OCI-LY1 (cell line): ENCODE measurements at regions not wholly inside any gene's neighbourhood (a gene's known extent, or its start where the extent isn't known, plus 50 kb on each side); places are given as distances from the start of the nearest gene placed in this dataset.

Experiments used
- H2AFZ ChIP-seq: fragments of 200-600 bp; sonication (generic), shearing (Covaris generic); 2 replicates; pipeline ENCODE4 v1.6.0; 2014; ENCODE audit warnings: antibody characterized with exemption, mild to moderate bottlenecking, low read length
- H3F3A ChIP-seq: fragments of 200-600 bp; sonication (generic), shearing (Covaris generic); 2 replicates; pipeline ENCODE4 v1.6.0; 2014; ENCODE audit warnings: mild to moderate bottlenecking, antibody characterized with exemption, low read length, moderate library complexity; ENCODE audit not compliant: insufficient read depth
- H3K27ac ChIP-seq: fragments of 200-600 bp; sonication (generic); 2 replicates; pipeline ENCODE4 v1.5.1; 2014; ENCODE audit warnings: low read length, mixed run types, mild to moderate bottlenecking, low read depth; ENCODE audit not compliant: poor library complexity, severe bottlenecking
- H3K27me3 ChIP-seq: fragments of 200-600 bp; sonication (generic); 2 replicates; pipeline ENCODE4 v1.6.0; 2014; ENCODE audit warnings: antibody characterized with exemption, mild to moderate bottlenecking, low read length, moderate library complexity; ENCODE audit not compliant: insufficient read depth
- H3K36me3 ChIP-seq: fragments of 200-600 bp; sonication (generic); 2 replicates; pipeline ENCODE4 v1.6.1; 2014; ENCODE audit warnings: mild to moderate bottlenecking, antibody characterized with exemption, low read length, moderate library complexity, mixed read lengths; ENCODE audit not compliant: insufficient read depth
- H3K4me1 ChIP-seq: fragments of 200-600 bp; sonication (generic); 2 replicates; pipeline ENCODE4 v1.5.1; 2014; ENCODE audit warnings: mild to moderate bottlenecking, low read length, moderate library complexity; ENCODE audit not compliant: insufficient read depth, severe bottlenecking
- H3K4me2 ChIP-seq: fragments of 200-600 bp; sonication (generic), shearing (Covaris generic); 2 replicates; pipeline ENCODE4 v1.6.1; 2014; ENCODE audit warnings: low read length
- H3K4me3 ChIP-seq: fragments of 200-600 bp; sonication (generic); 2 replicates; pipeline ENCODE4 v1.5.1; 2014; ENCODE audit warnings: low read length, low read depth, mild to moderate bottlenecking, mixed read lengths; ENCODE audit not compliant: poor library complexity, severe bottlenecking
- H3K79me2 ChIP-seq: fragments of 200-600 bp; shearing (Covaris generic); 2 replicates; pipeline ENCODE4 v1.6.1; 2016; ENCODE audit warnings: mixed run types, low read length, mixed read lengths; ENCODE audit not compliant: insufficient read depth
- H3K9ac ChIP-seq: fragments of 200-600 bp; sonication (generic), shearing (Covaris generic); 2 replicates; pipeline ENCODE4 v1.6.1; 2014; ENCODE audit warnings: mild to moderate bottlenecking, low read length, mixed read lengths
- H3K9me2 ChIP-seq: fragments of 200-600 bp; sonication (generic), shearing (Covaris generic); 2 replicates; pipeline ENCODE4 v1.6.1; 2014; ENCODE audit warnings: low read depth, mild to moderate bottlenecking, low read length, mixed read lengths
- H3K9me3 ChIP-seq: fragments of 200-600 bp; shearing (Covaris generic); 2 replicates; pipeline ENCODE4 v1.6.1; 2014; ENCODE audit warnings: low read length, mixed read lengths
- H4K20me1 ChIP-seq: fragments of 200-600 bp; sonication (generic), shearing (Covaris generic); 2 replicates; pipeline ENCODE4 v1.6.0; 2016; ENCODE audit warnings: mild to moderate bottlenecking, low read length; ENCODE audit not compliant: insufficient read depth
- CTCF ChIP-seq: fragments of 200-600 bp; sonication (generic), shearing (Covaris generic); IDR thresholded peaks from 2 replicates; pipeline ENCODE4 v1.5.1; 2017; ENCODE audit warnings: mild to moderate bottlenecking, antibody characterized with exemption, low read length, moderate library complexity, mixed read lengths
- EZH2 ChIP-seq: fragments of 200-600 bp; sonication (generic), shearing (Covaris generic); IDR thresholded peaks from 2 replicates; pipeline ENCODE4 v1.8.0; 2017; ENCODE audit warnings: borderline replicate concordance, mixed run types, mild to moderate bottlenecking, antibody characterized with exemption, low read length, moderate library complexity, mixed read lengths

GRCh38 chr11:44446996-44447771, 118.3 kb upstream of the CD82 start:
- Histone ChIP-seq H3K9me2 (no peaks in the 10 kb centered on the region), H3K79me2 (no peaks in the 10 kb centered on the region), H3K4me3 (no peak overlapping the region), H4K20me1 (no peaks in the 10 kb centered on the region), H3K27ac (no peak overlapping the region), H3K36me3 (no peaks in the 10 kb centered on the region), H2AFZ (no peak overlapping the region), H3K4me1 (no peaks in the 10 kb centered on the region), H3K9ac (no peak overlapping the region), H3K4me2 (no peak overlapping the region), H3F3A (no peaks in the 10 kb centered on the region), H3K9me3 (no peaks in the 10 kb centered on the region), H3K27me3 (no peaks in the 10 kb centered on the region)
- TF ChIP-seq CTCF (no peak), EZH2 (no peak)

- Histone ChIP-seq H3K4me2 (no peak overlapping the region), H3F3A (no peaks in the 10 kb centered on the region)
These were observed 115.0 kb upstream of the CD82 start for GRCh38 chr11:44450295-44450932.

GRCh38 chr11:44451706-44452105, 113.8 kb upstream of the CD82 start:
- H3F3A ChIP-seq, result no peaks in the 10 kb centered on the region
- H2AFZ ChIP-seq, result no peak overlapping the region
- no peak overlapping the region for H3K27ac ChIP-seq
- H3K36me3 ChIP-seq, result no peaks in the 10 kb centered on the region
- H3K4me2 ChIP-seq, result no peak overlapping the region
- no peaks in the 10 kb centered on the region for H3K9me3 ChIP-seq
- H3K79me2 ChIP-seq, result no peaks in the 10 kb centered on the region
- TF ChIP-seq EZH2 (no peak), CTCF (no peak)
- no peaks in the 10 kb centered on the region for H4K20me1 ChIP-seq
- no peaks in the 10 kb centered on the region for H3K4me1 ChIP-seq
- no peaks in the 10 kb centered on the region for H3K9me2 ChIP-seq
- no peak overlapping the region for H3K4me3 ChIP-seq
- no peak overlapping the region for H3K9ac ChIP-seq
- no peaks in the 10 kb centered on the region for H3K27me3 ChIP-seq

More at GRCh38 chr11:44450295-44450932, 115.0 kb upstream of the CD82 start:
- no peak overlapping the region for H3K4me3 ChIP-seq
- H3K9me3 ChIP-seq, result no peaks in the 10 kb centered on the region
- no peaks in the 10 kb centered on the region for H3K4me1 ChIP-seq
- no peak overlapping the region for H2AFZ ChIP-seq
- H3K9ac ChIP-seq, result no peak overlapping the region
- no peaks in the 10 kb centered on the region for H3K9me2 ChIP-seq
- no peaks in the 10 kb centered on the region for H3K27me3 ChIP-seq
- no peaks in the 10 kb centered on the region for H3K79me2 ChIP-seq
- H3K27ac ChIP-seq, result no peak overlapping the region
- TF ChIP-seq CTCF (no peak), EZH2 (no peak)
- H4K20me1 ChIP-seq, result no peaks in the 10 kb centered on the region
- H3K36me3 ChIP-seq, result no peaks in the 10 kb centered on the region
